B cell (primary cell): ENCODE measurements at regions not wholly inside any gene's neighbourhood (a gene's known extent, or its start where the extent isn't known, plus 50 kb on each side); places are given as distances from the start of the nearest gene placed in this dataset.

Experiments used
- ATAC-seq: fragments of 200-7000 bp; cut with Tn5 transposase; one replicate; pipeline ENCODE4 v1.10.0; 2021; ENCODE audit warnings: low read depth, mild to moderate bottlenecking, moderate number of reproducible peaks, moderate library complexity
- CTCF ChIA-PET: fragments of 350-600 bp; sonication (Branson Sonifier 250); formaldehyde crosslinking; loops from one replicate; lab custom pipeline; 2021; ENCODE audit warnings: antibody characterized with exemption, inconsistent platforms; lab: Charles Lee
- POLR2A ChIA-PET: fragments of 350-600 bp; sonication (Branson Sonifier 250); formaldehyde crosslinking; loops from one replicate; lab custom pipeline; 2021; ENCODE audit warnings: antibody characterized with exemption; lab: Charles Lee
- DNase-seq: peaks from one replicate; pipeline ENCODE4 v3.0.0; 2013
- H2AFZ ChIP-seq: 2 replicates; pipeline ENCODE4 v1.6.1; 2012; ENCODE audit warnings: mild to moderate bottlenecking, low read depth, low read length; ENCODE audit not compliant: insufficient read depth, poor library complexity, severe bottlenecking
- H3K27ac ChIP-seq, 2 donors: 1 replicate in 1 of 2; 2 replicates in 1 of 2; pipeline ENCODE4 v1.5.1; 2012 to 2013; ENCODE audit warnings: low read length in 2 of 2, mild to moderate bottlenecking in 2 of 2, moderate library complexity in 1 of 2
- H3K27me3 ChIP-seq, 4 experiments: fragments of 200-600 bp in 1 of 4; sonication (generic) in 1 of 4; replicated peaks in 1 of 4; 1 replicate in 2 of 4; 2 replicates in 2 of 4; pipeline versions ENCODE4 v1.6.1 to v1.7.0; 2013 to 2016; ENCODE audit warnings: low read length in 3 of 4, mild to moderate bottlenecking in 2 of 4, mixed read lengths in 1 of 4, moderate library complexity in 1 of 4; ENCODE audit not compliant: insufficient read depth in 4 of 4, control insufficient read depth in 3 of 4; ENCODE audit errors: control extremely low read depth in 1 of 4
- H3K36me3 ChIP-seq, 2 experiments: replicated peaks in 1 of 2; 1 replicate in 1 of 2; 2 replicates in 1 of 2; pipeline versions ENCODE4 v1.6.1 to v1.7.1; 2013; ENCODE audit warnings: low read length in 1 of 2; ENCODE audit not compliant: insufficient read depth in 2 of 2, control insufficient read depth in 1 of 2; ENCODE audit errors: control extremely low read depth in 1 of 2, extremely low read depth in 1 of 2
- H3K4me1 ChIP-seq, 2 donors: fragments of 200-600 bp in 1 of 2; sonication (generic) in 1 of 2; 1 replicate in 1 of 2; 2 replicates in 1 of 2; pipeline versions ENCODE4 v1.5.1 to v1.6.1; 2013 to 2017; ENCODE audit warnings: low read length in 2 of 2; ENCODE audit not compliant: control insufficient read depth in 2 of 2, insufficient read depth in 2 of 2
- H3K4me2 ChIP-seq: replicated peaks from 2 replicates; pipeline ENCODE3; 2012; ENCODE audit warnings: mild to moderate bottlenecking, low read depth, low read length; ENCODE audit not compliant: poor library complexity, severe bottlenecking
- H3K4me3 ChIP-seq, 5 experiments: fragments of 200-600 bp in 1 of 5; sonication (generic) in 1 of 5; 1 replicate in 3 of 5; 2 replicates in 2 of 5; pipeline versions ENCODE4 v1.5.1 to v1.7.0; 2011 to 2016; ENCODE audit warnings: low read length in 4 of 5, mild to moderate bottlenecking in 4 of 5, low read depth in 2 of 5, control low read depth in 1 of 5, moderate library complexity in 1 of 5; ENCODE audit not compliant: insufficient read depth in 1 of 5; ENCODE audit errors: control extremely low read depth in 1 of 5, extremely low read depth in 1 of 5
- H3K79me2 ChIP-seq: fragments of 200-600 bp; sonication (generic); one replicate; pipeline ENCODE4 v1.6.0; 2016; ENCODE audit warnings: low read length; ENCODE audit not compliant: control insufficient read depth, insufficient read depth
- H3K9ac ChIP-seq: fragments of 200-600 bp; sonication (generic); 2 replicates; pipeline ENCODE4 v1.6.1; 2017; ENCODE audit warnings: mild to moderate bottlenecking, low read length, moderate library complexity
- H3K9me3 ChIP-seq, 3 donors: one replicate each; pipeline versions ENCODE4 v1.6.1 to v1.7.1; 2013; ENCODE audit warnings: low read length in 2 of 3; ENCODE audit not compliant: control insufficient read depth in 2 of 3, insufficient read depth in 1 of 3; ENCODE audit errors: control extremely low read depth in 1 of 3
- H4K20me1 ChIP-seq: 2 replicates; pipeline ENCODE4 v1.6.0; 2012; ENCODE audit warnings: mild to moderate bottlenecking, low read length; ENCODE audit not compliant: insufficient read depth, control insufficient read depth, poor library complexity, severe bottlenecking
- H3K27ac Mint-ChIP-seq: one replicate; pipeline ENCODE4 v1.8.0; 2021; ENCODE audit warnings: mixed read lengths
- H3K27me3 Mint-ChIP-seq: one replicate; pipeline ENCODE4 v1.8.0; 2021; ENCODE audit warnings: mixed read lengths
- H3K4me1 Mint-ChIP-seq: one replicate; pipeline ENCODE4 v1.8.0; 2021; ENCODE audit warnings: mixed read lengths
- H3K4me3 Mint-ChIP-seq: one replicate; pipeline ENCODE4 v1.8.0; 2021; ENCODE audit warnings: mixed read lengths
- H3K9me3 Mint-ChIP-seq: one replicate; pipeline ENCODE4 v1.8.0; 2022; ENCODE audit warnings: mixed read lengths; ENCODE audit not compliant: insufficient read depth
- EZH2 ChIP-seq: IDR thresholded peaks from 2 replicates; pipeline ENCODE4 v1.6.1; 2012; ENCODE audit warnings: borderline replicate concordance, low read depth, mild to moderate bottlenecking, moderate library complexity, low read length; ENCODE audit not compliant: insufficient read depth, poor library complexity, severe bottlenecking
- WGBS: methylation state at CpG from one replicate; pipeline ENCODE4 v1.1.5; 2013; ENCODE audit warnings: missing lambda C conversion rate; ENCODE audit not compliant: insufficient coverage; 5-methylcytosine and 5-hydroxymethylcytosine counted together
- intact Hi-C: fragments of 100-400 bp; cut with micrococcal nuclease; formaldehyde crosslinking; loops from one replicate; pipeline ENCODE4 v1.10.0; 2022
- TF ChIP-seq, protein P1 (sequence below): fragments of 200-600 bp; IDR thresholded peaks from one replicate; pipeline ENCODE4 v1.8.0; 2022; ENCODE audit warnings: antibody characterized with exemption, mild to moderate bottlenecking

DNA sequence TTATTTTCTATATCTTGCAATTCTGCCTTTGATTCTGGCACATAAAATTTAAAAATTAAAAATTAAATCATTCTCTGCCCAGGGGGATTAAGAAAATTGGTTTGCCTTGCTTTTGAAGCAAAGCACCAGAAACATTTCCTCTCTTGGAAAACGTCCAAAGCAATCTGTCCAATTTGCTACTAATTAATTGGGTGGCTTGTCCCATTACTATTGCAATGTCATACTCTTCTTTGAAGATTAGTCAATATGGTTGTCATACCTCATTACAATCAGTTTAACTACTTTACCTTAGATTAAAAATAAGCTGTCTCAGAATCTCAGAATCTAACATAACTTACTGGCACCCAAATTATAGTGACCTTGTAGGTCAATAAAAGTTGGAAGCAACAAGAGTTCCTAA lies 208.8 kb downstream of the TMA16 start:
- Mint-ChIP-seq H3K27ac (no peak overlapping the region), H3K9me3 (no peaks in the 10 kb centered on the region), H3K27me3 (peaks cover 13% of the 10 kb centered on the region), H3K4me1 (no peaks in the 10 kb centered on the region), H3K4me3 (no peak overlapping the region)
- ChIA-PET CTCF (no interaction called here), POLR2A (no interaction called here)
- Histone ChIP-seq H3K9ac (no peak overlapping the region), H3K27ac (no peak overlapping the region), H3K9me3 (no peaks in the 10 kb centered on the region), H3K4me1 (no peaks in the 10 kb centered on the region), H3K4me2 (no peak overlapping the region), H3K79me2 (no peaks in the 10 kb centered on the region), H3K36me3 (no peaks in the 10 kb centered on the region), H2AFZ (no peak overlapping the region), H3K27me3 (peaks cover 0 to 12% (median 3%) of the 10 kb centered on the region in 4 experiments), H3K4me3 (no peak overlapping the region), H4K20me1 (no peaks in the 10 kb centered on the region)
- no peak for TF ChIP-seq EZH2
- TF ChIP-seq, protein P1, sequence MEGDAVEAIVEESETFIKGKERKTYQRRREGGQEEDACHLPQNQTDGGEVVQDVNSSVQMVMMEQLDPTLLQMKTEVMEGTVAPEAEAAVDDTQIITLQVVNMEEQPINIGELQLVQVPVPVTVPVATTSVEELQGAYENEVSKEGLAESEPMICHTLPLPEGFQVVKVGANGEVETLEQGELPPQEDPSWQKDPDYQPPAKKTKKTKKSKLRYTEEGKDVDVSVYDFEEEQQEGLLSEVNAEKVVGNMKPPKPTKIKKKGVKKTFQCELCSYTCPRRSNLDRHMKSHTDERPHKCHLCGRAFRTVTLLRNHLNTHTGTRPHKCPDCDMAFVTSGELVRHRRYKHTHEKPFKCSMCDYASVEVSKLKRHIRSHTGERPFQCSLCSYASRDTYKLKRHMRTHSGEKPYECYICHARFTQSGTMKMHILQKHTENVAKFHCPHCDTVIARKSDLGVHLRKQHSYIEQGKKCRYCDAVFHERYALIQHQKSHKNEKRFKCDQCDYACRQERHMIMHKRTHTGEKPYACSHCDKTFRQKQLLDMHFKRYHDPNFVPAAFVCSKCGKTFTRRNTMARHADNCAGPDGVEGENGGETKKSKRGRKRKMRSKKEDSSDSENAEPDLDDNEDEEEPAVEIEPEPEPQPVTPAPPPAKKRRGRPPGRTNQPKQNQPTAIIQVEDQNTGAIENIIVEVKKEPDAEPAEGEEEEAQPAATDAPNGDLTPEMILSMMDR, result no peak
- intact Hi-C loops, result loop anchor here (5.0 kb wide), 1 partner anchor 34 kb away; no protein-coding TSS in a partner anchor
- DNase-seq (no peak), ATAC-seq (no peak)
- WGBS, result no CpG with 5 or more reads among the region's 1 CpG

DNA sequence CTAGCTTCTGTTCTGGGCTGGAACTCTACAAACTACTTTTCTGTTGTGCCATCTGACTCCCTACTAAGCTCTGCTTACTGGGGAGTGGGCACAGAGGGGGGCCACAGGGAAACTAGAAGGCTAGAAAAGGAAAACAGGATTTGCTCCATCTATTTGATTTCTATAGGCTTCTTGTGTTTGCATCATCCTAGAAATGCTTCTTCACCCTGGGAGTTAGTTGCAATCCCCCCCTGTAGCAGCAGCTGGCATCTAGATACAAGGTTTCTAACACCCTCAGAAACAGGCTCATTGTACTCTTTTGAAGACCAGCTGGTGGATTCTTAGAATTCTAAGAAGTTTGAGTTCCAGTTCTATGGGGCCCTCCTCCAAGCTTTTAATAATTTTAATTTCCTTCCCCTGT lies 213.4 kb downstream of the TMA16 start:
- no peaks in the 10 kb centered on the region for H3K9me3 ChIP-seq
- H3K79me2 ChIP-seq, result no peaks in the 10 kb centered on the region
- Mint-ChIP-seq H3K9me3 (no peaks in the 10 kb centered on the region), H3K4me3 (no peak overlapping the region), H3K27ac (no peak overlapping the region), H3K4me1 (no peaks in the 10 kb centered on the region), H3K27me3 (peaks cover 7% of the 10 kb centered on the region)
- DNase-seq, result no peak
- no peak overlapping the region for H3K4me3 ChIP-seq
- ChIA-PET CTCF (no interaction called here), POLR2A (no interaction called here)
- no peak overlapping the region for H2AFZ ChIP-seq
- TF ChIP-seq, protein P1, result no peak
- TF ChIP-seq EZH2, result no peak
- no peaks in the 10 kb centered on the region for H3K4me1 ChIP-seq
- no peaks in the 10 kb centered on the region for H4K20me1 ChIP-seq
- H3K27me3 ChIP-seq, result peaks cover 0 to 12% (median 0%) of the 10 kb centered on the region in 4 experiments
- ATAC-seq, result no peak
- intact Hi-C loops, result no loop called here
- H3K4me2 ChIP-seq, result no peak overlapping the region
- no peak overlapping the region for H3K9ac ChIP-seq
- no peaks in the 10 kb centered on the region for H3K36me3 ChIP-seq
- H3K27ac ChIP-seq, result no peak overlapping the region
